DOHH2 (cell line): ENCODE measurements at regions not wholly inside any gene's neighbourhood (a gene's known extent, or its start where the extent isn't known, plus 50 kb on each side); places are given as distances from the start of the nearest gene placed in this dataset.

Experiments used
- H3F3A ChIP-seq: fragments of 200-600 bp; sonication (generic), shearing (Covaris generic); 2 replicates; pipeline ENCODE4 v1.6.0; 2016; ENCODE audit warnings: antibody characterized with exemption, mild to moderate bottlenecking; ENCODE audit not compliant: control insufficient read depth, insufficient read depth
- H3K27ac ChIP-seq: fragments of 200-600 bp; sonication (generic); 2 replicates; pipeline ENCODE4 v1.5.1; 2014; ENCODE audit warnings: low read depth, mild to moderate bottlenecking, low read length, moderate library complexity
- H3K27me3 ChIP-seq: fragments of 200-600 bp; sonication (generic); 2 replicates; pipeline ENCODE4 v1.6.1; 2014; ENCODE audit warnings: mild to moderate bottlenecking, low read length, mixed read lengths; ENCODE audit not compliant: control insufficient read depth
- H3K36me3 ChIP-seq: fragments of 200-600 bp; sonication (generic); 2 replicates; pipeline ENCODE4 v1.6.1; 2014; ENCODE audit warnings: mild to moderate bottlenecking, low read length, moderate library complexity, mixed read lengths; ENCODE audit not compliant: control insufficient read depth
- H3K4me1 ChIP-seq: fragments of 200-600 bp; sonication (generic); 2 replicates; pipeline ENCODE4 v1.6.1; 2014; ENCODE audit warnings: mild to moderate bottlenecking, low read length, mixed read lengths; ENCODE audit not compliant: control insufficient read depth
- H3K4me2 ChIP-seq: fragments of 200-600 bp; sonication (generic); 2 replicates; pipeline ENCODE4 v1.6.0; 2014; ENCODE audit warnings: mild to moderate bottlenecking, low read length, moderate library complexity
- H3K4me3 ChIP-seq: fragments of 200-600 bp; sonication (generic); 2 replicates; pipeline ENCODE4 v1.5.1; 2014; ENCODE audit warnings: mild to moderate bottlenecking, low read length, mixed read lengths
- H3K79me2 ChIP-seq: fragments of 200-600 bp; sonication (generic); 2 replicates; pipeline ENCODE4 v1.6.1; 2014; ENCODE audit warnings: mild to moderate bottlenecking, low read length, mixed read lengths; ENCODE audit not compliant: control insufficient read depth
- H3K9me2 ChIP-seq: fragments of 200-600 bp; sonication (generic); replicated peaks from 2 replicates; pipeline ENCODE4 v1.6.1; 2014; ENCODE audit warnings: mild to moderate bottlenecking, low read length, mixed read lengths; ENCODE audit not compliant: control insufficient read depth
- H3K9me3 ChIP-seq: fragments of 200-600 bp; sonication (generic); 2 replicates; pipeline ENCODE4 v1.6.1; 2014; ENCODE audit warnings: antibody characterized with exemption, low read length, mixed read lengths; ENCODE audit not compliant: control insufficient read depth, insufficient read depth
- H4K20me1 ChIP-seq: fragments of 200-600 bp; sonication (generic); 2 replicates; pipeline ENCODE4 v1.6.0; 2014; ENCODE audit warnings: low read depth, mild to moderate bottlenecking, antibody characterized with exemption, low read length, moderate library complexity; ENCODE audit not compliant: control insufficient read depth, insufficient read depth
- CTCF ChIP-seq: fragments of 200-600 bp; sonication (generic); IDR thresholded peaks from one replicate; pipeline ENCODE4 v1.5.1; 2014; ENCODE audit warnings: antibody characterized with exemption, mild to moderate bottlenecking, low read depth, low read length; ENCODE audit not compliant: poor library complexity, severe bottlenecking
- EZH2phosphoT487 ChIP-seq: fragments of 200-600 bp; sonication (generic); IDR thresholded peaks from 2 replicates; pipeline ENCODE4 v1.6.1; 2017; ENCODE audit warnings: borderline replicate concordance, mild to moderate bottlenecking, antibody characterized with exemption, low read length, moderate library complexity, mixed read lengths

GRCh38 chr13:33744589-33745369 lies 73.2 kb upstream of the RFC3 start:
- Histone ChIP-seq H3K27me3 (no peaks in the 10 kb centered on the region), H3K9me2 (no peaks in the 10 kb centered on the region), H3K9me3 (peaks cover 20% of the 10 kb centered on the region), H3K4me1 (peaks cover 61% of the 10 kb centered on the region), H3K4me3 (peak overlapping the region; percentile 53), H4K20me1 (no peaks in the 10 kb centered on the region), H3K27ac (peak overlapping the region; percentile 84), H3F3A (peaks cover 8% of the 10 kb centered on the region), H3K36me3 (peaks cover 18% of the 10 kb centered on the region), H3K79me2 (no peaks in the 10 kb centered on the region), H3K4me2 (peak overlapping the region; percentile 64)
- TF ChIP-seq CTCF (no peak), EZH2phosphoT487 (no peak)

- Histone ChIP-seq H3K79me2 (no peaks in the 10 kb centered on the region), H3K4me2 (peak overlapping the region; percentile 64), H3K27ac (peak overlapping the region; percentile 84), H4K20me1 (no peaks in the 10 kb centered on the region), H3K36me3 (peaks cover 18% of the 10 kb centered on the region), H3K9me2 (no peaks in the 10 kb centered on the region), H3K9me3 (peaks cover 20% of the 10 kb centered on the region), H3K27me3 (no peaks in the 10 kb centered on the region), H3F3A (peaks cover 8% of the 10 kb centered on the region), H3K4me1 (peaks cover 57% of the 10 kb centered on the region), H3K4me3 (peak overlapping the region; percentile 53)
- no peak for TF ChIP-seq CTCF
- no peak for TF ChIP-seq EZH2phosphoT487
Measured at GRCh38 chr13:33745370-33746324, 72.3 kb upstream of the RFC3 start.

GRCh38 chr13:33746867-33747266 lies 71.1 kb upstream of the RFC3 start:
- peaks cover 8% of the 10 kb centered on the region for H3F3A ChIP-seq
- H3K4me2 ChIP-seq: no peak overlapping the region
- peaks cover 18% of the 10 kb centered on the region for H3K36me3 ChIP-seq
- peaks cover 17% of the 10 kb centered on the region for H3K9me3 ChIP-seq
- peaks cover 55% of the 10 kb centered on the region for H3K4me1 ChIP-seq
- no peaks in the 10 kb centered on the region for H3K9me2 ChIP-seq
- no peaks in the 10 kb centered on the region for H4K20me1 ChIP-seq
- no peak overlapping the region for H3K4me3 ChIP-seq
- no peak for TF ChIP-seq EZH2phosphoT487
- no peak for TF ChIP-seq CTCF
- no peak overlapping the region for H3K27ac ChIP-seq
- no peaks in the 10 kb centered on the region for H3K27me3 ChIP-seq
- H3K79me2 ChIP-seq: no peaks in the 10 kb centered on the region
